SKM-1 treated with dmso at 0.1 percent for 144 hours (cell line): ENCODE measurements at regions not wholly inside any gene's neighbourhood (a gene's known extent, or its start where the extent isn't known, plus 50 kb on each side); places are given as distances from the start of the nearest gene placed in this dataset.
"Not testable (repeated sequence)": the region's sequence is repeated elsewhere in the genome, so short reads cannot be mapped to it uniquely, and the experiment has no call there.

Source experiments
- DNase-seq: peaks from one replicate; lab custom pipeline; 2025; ENCODE audit not compliant: unreplicated experiment; lab: John Stamatoyannopoulos, UW

DNA sequence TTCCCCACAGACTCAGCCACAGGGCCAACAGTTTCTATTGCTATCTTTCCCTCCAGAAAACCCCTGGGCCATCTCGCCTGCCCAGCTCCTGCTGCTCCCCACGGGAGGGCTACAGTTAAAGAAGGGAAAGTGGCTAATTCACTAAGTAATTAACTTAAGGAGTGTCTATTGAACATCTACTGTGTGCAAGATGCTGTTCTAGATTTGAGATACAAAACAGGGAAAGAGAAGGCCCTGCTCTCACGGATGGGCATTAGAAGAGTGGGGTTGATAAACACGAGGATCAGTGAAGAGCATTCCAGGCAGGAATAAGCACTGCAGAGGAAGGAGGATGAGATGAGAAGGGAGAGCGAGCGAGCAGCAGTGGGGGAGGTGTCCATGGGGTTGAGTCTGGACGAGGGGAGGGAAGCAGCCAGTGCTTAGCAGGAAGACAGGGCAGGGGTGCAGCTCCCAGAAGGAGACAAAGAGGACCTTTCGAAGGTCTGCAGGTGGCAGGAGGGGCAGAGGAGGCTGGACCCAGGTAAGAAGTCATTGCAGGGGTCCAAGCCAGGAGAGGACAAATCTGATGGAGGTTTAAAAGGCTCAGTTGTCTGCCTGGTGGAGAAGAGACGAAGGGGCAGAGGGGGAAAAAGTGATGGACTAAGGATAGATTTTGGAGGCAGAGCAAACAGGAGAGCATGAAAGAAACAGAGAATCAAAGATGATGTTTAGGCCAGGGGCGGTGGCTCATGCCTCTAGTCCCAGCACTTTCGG, 64.7 kb downstream of the KLF15 start:
- DNase-seq: no peak

DNA sequence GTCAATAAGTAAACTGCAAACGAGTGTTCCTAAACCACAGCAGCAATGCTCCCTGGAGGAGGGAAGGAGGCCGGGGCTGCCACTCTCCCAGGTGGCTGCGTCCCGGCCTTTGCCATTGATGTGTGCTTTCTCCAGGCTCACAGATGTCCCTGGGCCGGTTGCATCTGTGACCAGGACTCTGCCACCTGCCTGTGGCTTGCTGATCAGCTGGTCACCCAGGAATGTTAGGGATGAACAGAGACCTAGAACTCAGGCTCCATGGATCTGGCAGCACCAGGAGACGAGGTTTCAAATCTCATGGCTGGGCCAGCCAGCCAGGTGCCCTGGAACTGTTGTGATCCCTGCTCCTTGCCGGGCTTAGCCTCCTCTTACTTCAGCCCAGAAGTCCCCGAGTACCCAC, 65.7 kb downstream of the KLF15 start:
- no peak for DNase-seq

DNA sequence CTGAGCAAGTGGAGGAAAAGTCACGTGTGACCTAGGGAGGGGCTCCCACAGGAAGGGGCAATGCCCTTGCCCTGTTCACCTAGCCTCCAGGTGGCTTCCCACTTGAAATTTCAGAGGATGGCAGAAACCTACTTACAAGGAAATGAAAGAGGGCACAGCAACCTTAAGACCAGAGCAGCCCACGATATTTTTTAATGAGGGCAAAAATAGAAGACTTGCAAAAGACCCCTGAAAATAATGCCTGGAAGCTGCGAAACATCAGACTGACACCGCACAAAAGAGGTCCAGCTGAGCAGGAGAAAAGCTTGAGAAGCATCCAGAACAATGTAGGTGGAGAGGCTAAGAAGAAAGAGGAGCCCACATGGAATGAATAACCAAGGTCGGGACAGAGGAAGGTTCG, 66.1 kb downstream of the KLF15 start:
- DNase-seq: no peak

DNA sequence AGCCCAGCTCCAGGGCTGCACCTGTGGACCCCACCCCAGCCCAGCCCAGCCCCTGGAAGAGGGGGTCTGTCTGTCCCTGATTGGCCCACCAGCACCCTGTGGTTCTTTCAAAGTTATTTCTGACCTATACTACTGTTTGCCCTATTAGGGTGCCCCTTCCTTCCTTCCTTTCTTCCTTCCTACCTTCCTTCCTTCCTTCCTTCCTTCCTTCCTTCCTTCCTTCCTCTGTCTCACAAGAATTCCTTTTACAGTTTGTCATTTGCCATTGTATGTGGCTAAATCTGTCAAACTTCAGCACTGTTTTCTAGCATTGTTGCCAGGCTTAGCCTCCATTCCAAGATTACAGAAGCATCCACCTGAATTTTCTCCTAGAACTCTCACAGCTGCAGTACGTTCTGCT, 66.9 kb downstream of the KLF15 start:
- no peak for DNase-seq

DNA sequence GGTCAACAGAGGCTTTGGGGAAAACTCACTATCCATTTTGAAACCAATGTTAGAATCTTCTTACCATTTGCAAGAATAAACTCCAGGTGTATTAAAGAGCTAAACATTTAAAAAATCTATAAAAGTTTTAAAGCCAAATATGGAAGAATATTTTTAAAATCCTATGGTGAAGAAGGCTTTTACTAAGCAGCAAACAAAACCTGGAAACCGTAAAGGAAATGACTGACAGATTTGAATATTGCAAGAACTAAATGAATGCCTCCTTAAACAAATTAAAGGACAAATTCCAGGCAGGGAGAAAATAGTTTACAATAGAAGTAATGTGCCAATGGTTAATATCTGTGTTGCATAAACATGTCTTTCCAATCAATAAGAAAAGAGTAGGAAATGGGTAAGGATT, 68.1 kb downstream of the KLF15 start:
- no peak for DNase-seq

DNA sequence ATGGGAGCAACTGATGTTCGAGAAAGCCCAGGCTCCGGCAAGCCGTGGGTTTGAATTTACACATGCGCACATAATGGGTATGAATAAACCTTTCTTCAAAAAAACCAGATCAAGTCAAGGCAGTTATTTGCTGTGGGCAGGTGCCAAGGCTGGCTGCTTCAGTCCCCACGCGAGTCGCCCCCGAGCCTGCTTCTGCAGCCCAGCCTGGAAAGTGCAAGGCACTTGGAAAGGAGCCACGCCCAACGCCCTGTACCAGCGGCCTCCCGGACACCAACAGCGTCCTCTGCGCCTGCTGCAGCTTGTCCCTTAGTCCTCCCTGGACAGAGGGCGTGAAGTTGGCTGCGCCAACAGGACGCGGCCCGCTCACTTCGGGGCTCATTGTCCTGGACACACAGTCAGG, 68.9 kb downstream of the KLF15 start:
- DNase-seq: no peak

DNA sequence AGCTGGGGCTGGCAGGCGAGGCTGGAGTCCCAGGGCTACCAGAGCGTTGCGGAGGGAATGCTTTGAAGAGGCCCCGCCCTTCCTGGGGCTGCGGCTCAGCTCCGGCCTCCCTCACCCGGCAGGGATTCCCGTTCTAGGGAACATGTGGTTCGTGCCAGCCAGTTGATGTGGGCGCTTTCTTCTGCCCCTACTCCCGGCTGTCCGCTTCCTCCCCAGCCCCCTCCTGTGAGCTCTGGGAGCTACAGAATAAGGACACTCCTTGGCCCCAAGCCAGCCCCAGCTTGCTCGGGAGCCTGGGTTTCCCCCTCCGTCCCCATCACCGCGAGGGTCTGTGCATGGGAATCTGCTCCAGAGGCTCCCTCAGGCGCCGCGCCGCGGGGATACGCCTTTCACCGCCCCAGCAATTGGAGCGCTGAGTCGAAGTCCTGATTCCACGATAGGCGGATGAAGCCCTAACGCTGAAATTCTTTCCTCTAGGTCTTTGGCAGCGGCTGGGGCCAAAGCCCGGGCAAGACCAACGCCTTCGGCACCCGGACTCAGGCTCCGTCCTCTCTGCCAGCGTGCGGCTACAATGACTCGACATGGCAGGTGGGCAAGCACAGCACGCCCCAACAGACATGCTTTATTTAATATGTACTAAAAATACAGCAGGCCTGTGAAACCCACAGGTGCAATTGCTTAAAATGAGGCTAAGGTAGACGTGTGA, 69.5 kb downstream of the KLF15 start:
- no peak for DNase-seq

DNA sequence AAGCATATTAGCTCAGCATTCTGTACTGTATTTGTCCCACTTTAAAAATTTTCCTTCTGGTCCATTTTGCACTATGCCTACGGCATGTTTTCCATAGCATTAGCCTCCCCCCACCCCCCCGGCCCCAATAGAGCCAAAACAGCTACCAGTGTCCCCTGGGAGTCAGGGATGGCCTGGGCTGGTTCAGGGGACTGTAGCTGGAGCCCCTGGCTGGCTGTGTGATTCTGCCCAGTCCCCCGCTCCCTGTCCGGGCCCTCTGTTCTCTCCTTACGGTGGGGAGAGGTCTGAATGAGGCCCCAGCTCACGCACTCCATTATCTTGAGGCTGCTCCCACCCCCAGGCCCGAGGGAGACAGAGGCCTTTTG, 70.1 kb downstream of the KLF15 start:
- no peak for DNase-seq

DNA sequence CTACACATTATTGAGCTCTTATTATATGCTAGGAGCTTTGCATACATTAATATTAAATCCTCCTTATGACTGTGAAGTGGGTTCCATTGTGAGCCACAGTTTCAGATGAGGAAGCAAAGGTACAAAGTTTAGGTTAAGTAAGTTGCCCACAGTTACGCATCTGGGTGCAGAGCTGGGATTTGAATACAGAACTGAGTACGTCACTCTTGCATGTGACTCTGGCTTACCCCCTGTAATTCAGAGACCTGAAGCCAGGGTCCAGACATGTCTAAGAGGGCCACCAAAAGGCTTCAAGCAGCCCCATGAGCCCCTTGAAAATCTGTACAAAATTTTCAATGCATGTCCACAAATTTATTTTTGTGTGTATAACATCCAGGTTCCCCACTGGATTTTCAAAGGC, 71.8 kb downstream of the KLF15 start:
- no peak for DNase-seq

DNA sequence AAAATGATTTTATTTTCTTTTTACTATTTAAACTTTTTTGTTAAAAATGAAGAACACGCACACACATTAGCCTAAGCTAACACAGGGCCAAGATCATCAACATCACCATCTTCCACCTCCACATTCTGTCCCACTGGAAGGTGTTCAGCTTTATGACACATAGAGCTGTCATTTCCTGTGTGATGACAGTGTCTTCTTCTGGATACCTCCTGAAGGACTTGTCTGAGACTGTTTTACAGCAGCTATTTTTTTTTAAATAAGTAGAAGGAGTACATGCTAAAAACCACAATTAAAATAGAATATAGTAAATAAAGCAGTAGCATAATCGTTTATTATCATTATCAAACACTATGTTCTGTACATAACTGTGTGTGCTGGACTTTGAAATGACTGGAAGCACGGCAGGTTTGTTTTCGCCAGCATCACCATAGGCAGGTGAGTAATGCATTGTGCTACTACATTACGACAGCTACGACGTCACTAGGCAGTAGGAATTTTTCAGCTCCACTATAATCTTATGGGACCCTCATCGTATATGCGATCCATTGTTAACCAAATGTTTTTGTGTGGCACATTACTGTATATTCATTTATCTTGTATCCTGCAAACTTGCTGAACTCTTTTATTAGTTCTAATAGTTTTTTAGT, 72.8 kb downstream of the KLF15 start:
- DNase-seq: no peak

DNA sequence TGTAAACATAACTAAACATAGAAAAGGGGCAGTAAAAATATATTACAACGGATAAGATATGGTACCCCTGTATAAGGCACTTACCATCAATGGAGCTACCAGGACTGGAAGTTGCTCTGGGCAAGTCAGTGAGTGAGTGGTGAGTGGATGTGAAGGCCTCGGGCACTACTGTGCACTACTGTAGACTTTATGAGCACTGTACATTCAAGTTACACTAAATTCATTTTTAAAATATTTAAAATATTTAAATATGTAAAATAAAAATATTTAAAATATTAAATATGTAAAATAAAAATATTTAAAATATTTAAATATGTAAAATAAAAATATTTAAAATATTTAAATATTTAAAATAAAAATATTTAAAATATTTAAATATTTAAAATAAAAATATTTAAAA, 73.6 kb downstream of the KLF15 start:
- DNase-seq: not testable (repeated sequence)

DNA sequence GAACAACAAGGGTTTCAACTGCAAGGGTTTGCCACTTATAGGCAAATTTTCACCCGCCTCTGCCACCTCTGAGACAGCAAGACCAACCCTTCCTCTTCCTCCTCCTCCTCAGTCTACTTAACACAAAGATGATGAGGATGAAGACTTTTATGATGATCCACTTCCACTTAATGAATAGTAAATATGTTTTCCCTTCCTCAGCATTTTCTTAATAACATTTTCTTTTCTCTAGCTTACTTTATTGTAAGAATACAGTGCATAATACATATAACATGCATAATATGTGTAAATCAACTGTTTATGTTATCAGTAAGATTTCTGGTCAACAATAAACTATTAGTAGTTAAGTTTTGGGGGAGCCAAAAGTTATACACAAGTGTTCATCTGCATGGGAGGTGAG, 77.4 kb downstream of the KLF15 start:
- DNase-seq: no peak

DNA sequence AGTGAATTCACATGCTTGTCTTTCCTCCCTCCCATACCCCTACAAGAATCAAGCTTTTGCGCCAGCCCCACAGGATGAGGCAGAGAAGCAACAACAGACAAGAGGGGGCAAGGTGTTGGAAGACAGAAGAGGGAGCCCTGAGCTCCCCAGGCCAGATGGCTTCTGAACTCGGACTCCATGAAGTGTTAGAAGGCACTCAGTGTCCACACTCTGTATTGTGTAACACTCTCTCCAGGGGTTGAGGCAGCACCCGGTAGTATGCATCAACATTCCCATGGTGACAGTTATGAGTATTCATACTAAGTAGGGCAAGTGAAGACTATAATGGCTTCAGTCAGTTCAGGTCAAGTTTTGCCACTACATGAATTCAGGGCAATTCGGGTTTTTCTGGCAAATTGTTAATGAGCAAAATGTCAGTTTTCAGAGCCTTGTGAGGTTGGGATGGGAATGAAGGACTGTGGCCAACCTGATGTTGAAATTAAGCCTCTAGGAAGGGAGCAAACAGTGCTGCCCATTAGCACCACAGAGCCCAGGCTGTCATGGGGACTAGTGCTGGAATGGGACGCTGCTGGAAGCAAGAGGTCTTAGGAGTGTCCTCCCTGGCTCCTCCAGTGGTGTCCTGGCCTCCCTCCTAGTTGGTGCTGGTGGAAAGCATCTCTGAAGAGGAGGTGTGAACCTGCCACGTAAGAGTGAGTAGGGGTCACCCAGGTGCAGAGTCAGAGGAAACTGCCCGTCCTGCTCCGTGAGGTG, 79.4 kb downstream of the KLF15 start:
- no peak for DNase-seq

DNA sequence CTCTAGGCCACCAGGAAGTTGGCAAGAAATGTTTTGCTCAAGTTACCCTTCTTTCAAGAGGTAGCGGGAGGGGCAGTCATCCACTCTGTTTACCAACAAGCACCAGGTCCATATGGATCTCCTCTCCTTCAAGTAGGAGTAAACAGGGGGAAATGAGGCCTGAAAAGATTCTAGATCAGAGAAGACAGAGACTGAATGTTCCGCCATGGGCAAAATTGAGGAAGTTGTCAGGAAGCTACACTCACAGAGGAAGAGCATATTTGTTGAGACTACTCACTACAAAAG, 81.6 kb downstream of the KLF15 start:
- DNase-seq: peak; percentile 72

DNA sequence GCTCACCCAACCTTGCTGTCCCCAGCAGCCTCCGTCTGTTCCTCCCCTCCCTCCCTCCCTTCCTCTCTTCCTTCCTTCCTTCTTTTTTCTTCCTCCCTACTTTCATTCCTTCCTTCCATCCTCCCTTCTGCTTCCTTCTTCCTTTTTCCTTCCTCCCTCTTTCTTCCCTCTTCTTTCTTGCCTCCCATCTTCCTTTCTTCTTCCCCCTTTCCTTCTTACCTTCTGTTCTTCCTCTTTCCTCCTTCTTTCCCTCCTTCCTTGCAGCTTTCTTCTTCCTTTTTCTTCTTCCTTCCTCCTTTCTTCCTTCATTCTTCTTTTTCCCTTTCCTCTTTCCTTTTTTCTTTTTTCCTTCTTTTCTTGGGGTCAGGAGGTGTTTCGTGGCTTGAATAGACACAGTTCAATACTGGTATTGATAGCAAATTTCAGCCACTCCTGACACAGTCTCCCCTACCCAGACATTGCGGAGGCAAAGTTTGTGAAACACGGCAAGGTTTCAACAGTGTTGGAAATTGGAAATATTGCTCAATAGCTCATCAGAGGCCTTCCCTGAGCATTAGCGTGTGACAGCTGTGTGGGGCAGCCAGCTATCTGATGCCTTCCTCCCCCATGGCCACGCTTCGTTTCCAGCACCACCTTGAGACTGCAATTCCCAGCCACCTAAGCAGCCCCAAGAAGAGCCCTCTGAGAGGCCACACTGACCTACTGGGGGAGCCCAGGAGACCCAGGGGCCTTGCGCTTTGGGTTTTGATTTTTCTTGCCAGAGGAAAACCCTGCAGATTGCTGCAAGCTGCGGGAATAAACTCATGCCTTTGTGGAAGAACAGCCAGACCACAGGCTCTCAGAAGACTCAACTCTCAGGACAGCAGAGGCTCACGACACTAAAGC, 82.2 kb downstream of the KLF15 start:
- peak; percentile 83 for DNase-seq

DNA sequence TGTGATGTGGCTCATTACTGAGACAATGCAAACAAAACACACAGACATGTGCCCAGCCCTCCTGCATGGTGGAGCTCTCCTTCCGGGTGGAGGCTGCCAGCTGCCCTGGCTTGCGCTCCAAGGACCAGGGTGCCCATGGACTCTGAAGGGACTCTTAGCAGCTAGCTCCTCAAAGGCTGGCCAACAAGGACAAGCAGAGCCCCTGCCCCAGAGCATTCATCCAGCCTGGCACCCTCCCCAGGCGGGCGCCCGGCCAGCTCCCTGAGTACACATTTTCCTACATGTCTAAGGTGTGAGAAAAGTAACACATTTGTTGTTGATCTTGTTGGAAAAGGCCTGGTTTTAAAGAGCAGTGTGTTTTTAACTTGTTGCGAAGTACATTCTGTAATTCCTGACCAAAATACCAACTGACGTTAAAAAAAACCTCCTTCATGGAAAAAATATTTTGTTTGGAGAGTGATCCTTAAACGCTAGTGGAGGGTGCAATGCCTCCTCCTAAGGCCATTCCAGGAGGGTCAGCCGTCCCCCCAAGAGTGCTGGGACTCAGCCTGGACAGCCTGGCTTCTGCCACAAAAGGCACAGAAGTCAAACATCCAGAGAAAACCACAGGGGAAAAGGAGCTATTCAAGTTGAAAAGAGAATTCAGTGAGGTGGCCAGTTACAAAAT, 86.9 kb downstream of the KLF15 start:
- DNase-seq: no peak

DNA sequence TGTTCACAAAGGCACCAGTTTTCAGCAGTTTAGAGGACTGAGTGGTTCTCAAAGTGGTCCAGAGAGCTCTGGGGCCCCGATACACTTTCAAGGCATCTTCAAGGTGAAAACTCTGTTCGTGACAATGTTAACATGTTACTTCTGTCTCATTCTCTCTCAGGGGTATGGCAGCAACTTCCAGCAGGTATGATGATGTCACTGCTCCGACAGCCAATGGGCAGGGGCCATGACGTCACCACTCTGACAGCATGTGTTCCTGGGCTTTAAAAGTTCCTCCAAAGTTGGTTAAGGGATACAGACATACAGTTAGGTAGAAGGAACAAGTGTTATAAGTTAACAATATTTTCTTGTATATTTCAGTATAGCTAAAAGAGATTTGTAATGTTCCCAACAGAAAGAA, 87.9 kb downstream of the KLF15 start:
- no peak for DNase-seq

DNA sequence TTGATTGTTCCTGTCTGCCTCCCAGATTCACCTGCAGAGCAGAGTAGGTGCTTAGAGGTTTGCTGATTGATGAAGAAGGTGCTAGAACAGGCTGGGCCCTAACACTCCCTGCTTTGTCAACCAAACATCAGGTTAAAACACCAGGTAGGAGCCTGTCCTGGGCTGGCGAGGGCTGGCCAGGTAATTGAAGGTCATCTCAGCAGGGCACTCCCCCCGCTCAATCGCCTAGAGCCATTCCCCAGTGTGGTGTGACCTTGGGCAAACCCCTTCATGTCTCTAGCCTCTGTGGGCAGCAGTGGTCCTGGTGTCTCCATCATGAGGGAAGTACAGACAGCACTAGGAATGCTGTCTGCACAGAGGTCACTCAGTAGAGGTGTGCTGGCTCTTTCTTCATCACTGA, 88.3 kb downstream of the KLF15 start:
- DNase-seq: no peak

DNA sequence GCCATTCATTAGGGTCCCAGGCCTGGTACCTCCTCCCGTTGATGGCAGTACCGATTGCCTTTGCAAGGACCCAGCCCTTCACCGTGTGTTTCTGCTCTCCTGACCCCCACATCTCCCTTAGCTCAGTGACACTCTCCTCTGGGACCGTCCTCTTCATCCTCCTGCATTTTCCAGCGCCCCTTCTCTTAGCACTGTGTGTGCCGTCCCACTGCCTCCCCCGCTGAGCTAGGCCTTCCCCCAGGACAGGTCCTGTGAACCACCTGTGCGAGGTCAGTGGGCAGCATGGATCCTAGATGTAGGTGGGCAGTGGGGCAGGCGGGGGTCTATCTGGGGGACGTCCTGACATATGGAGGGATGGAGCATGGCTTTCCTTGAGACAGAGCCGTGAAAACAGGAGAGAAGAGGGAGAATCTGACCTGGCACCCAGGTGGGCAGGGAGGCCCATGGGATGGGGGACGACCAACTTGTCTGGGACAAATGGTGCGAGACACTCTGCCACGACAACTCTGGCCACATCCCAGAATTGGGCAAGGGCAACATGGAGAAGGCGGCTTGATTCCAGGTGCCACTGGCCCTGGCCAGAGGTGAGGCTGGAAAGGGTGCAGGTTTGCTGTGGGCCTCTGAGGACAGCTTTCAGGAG, 87.7 kb upstream of the ALDH1L1 start:
- no peak for DNase-seq
